HepG2 (cell line): ENCODE measurements at regions not wholly inside any gene's neighbourhood (a gene's known extent, or its start where the extent isn't known, plus 50 kb on each side); places are given as distances from the start of the nearest gene placed in this dataset.
A peak's percentile ranks its signal among the peaks of the same experiment; 100 is the strongest.

Source experiments
- ATAC-seq: fragments of 200-7000 bp; cut with Tn5 transposase; 3 replicates; pipeline ENCODE4 v1.9.1; 2020; ENCODE audit warnings: mild to moderate bottlenecking, moderate library complexity
- BruUV-seq: library from RNA; stranded (reverse); fragments of 400-500 nt; replicated peaks from 2 replicates; lab custom pipeline; 2021; lab: Mats Ljungman, UMichigan
- CTCF ChIA-PET: fragments of 300-600 bp; formaldehyde crosslinking; extraction: SDS; loops from one replicate; lab custom pipeline; 2021; ENCODE audit warnings: low total read pairs, inconsistent platforms, low intra/inter-chr PET ratio; lab: Yijun Ruan, JAX
- POLR2A ChIA-PET: fragments of 350-600 bp; sonication (Branson Sonifier 250); formaldehyde crosslinking; loops from one replicate; lab custom pipeline; 2020; ENCODE audit warnings: antibody characterized with exemption, inconsistent platforms; lab: Yijun Ruan, JAX
- DNase-seq: peaks from one replicate; pipeline ENCODE4 v3.0.0-alpha.2; 2015; ENCODE audit warnings: low spot score
- FAIRE-seq: peaks from 3 replicates; lab custom pipeline; 2011; peaks lifted over from hg19 to GRCh38; lab: Jason Lieb, UNC
- H2AFZ ChIP-seq: one replicate; pipeline ENCODE4 v1.6.1; 2011; ENCODE audit warnings: low read length, inconsistent platforms
- H3K27ac ChIP-seq: fragments of 300-600 bp; 3 replicates; pipeline ENCODE4 v1.8.0; 2011; ENCODE audit warnings: mixed run types, mild to moderate bottlenecking, mixed read lengths, low read length, inconsistent platforms; ENCODE audit not compliant: insufficient read depth; ENCODE audit errors: extremely low read length
- H3K27me3 ChIP-seq, 2 experiments: fragments of 200-600 bp in 1 of 2; 2 replicates in 1 of 2; 3 replicates in 1 of 2; pipeline versions ENCODE4 v1.6.0 to v1.8.0; 2011; ENCODE audit warnings: low read length in 2 of 2, mild to moderate bottlenecking in 2 of 2, moderate library complexity in 2 of 2, inconsistent platforms in 1 of 2; ENCODE audit not compliant: insufficient read depth in 2 of 2, control insufficient read depth in 1 of 2
- H3K36me3 ChIP-seq, 2 experiments: fragments of 200-600 bp in 1 of 2; replicated peaks in 1 of 2; 2 replicates in 1 of 2; 3 replicates in 1 of 2; pipeline versions ENCODE4 v1.5.1 to v1.8.0; 2011; ENCODE audit warnings: low read length in 2 of 2, inconsistent platforms in 1 of 2; ENCODE audit not compliant: insufficient read depth in 2 of 2, control insufficient read depth in 1 of 2
- H3K4me1 ChIP-seq: 2 replicates; pipeline ENCODE4 v1.5.1; 2012; ENCODE audit warnings: low read length, inconsistent platforms; ENCODE audit not compliant: insufficient read depth
- H3K4me2 ChIP-seq: 2 replicates; pipeline ENCODE4 v1.6.0; 2011; ENCODE audit warnings: low read depth, low read length, inconsistent platforms
- H3K4me3 ChIP-seq, 3 experiments: fragments of 200-600 bp in 1 of 3; sonication (generic), shearing (Covaris generic) in 1 of 3; replicated peaks in 1 of 3; 2 replicates each; pipeline ENCODE4 v1.5.1; 2011 to 2016; ENCODE audit warnings: low read length in 3 of 3, inconsistent platforms in 2 of 3, low read depth in 2 of 3, mild to moderate bottlenecking in 2 of 3, control low read depth in 1 of 3, mixed read lengths in 1 of 3; ENCODE audit not compliant: insufficient read depth in 1 of 3
- H3K79me2 ChIP-seq: one replicate; pipeline ENCODE4 v1.6.1; 2011; ENCODE audit warnings: low read length, inconsistent platforms; ENCODE audit not compliant: insufficient read depth
- H3K9ac ChIP-seq: 2 replicates; pipeline ENCODE4 v1.6.0; 2011; ENCODE audit warnings: mild to moderate bottlenecking, low read depth, low read length, inconsistent platforms; ENCODE audit not compliant: insufficient read depth
- H3K9me3 ChIP-seq: 2 replicates; pipeline ENCODE4 v1.5.1; 2012; ENCODE audit warnings: mild to moderate bottlenecking, low read length
- H4K20me1 ChIP-seq: 2 replicates; pipeline ENCODE4 v1.6.0; 2011; ENCODE audit warnings: inconsistent platforms, mild to moderate bottlenecking, low read length, moderate library complexity; ENCODE audit not compliant: insufficient read depth
- MXD1 ChIP-seq: sonication (generic); formaldehyde crosslinking; IDR thresholded peaks from 2 replicates; pipeline ENCODE4 v1.4.0; 2020; ENCODE audit warnings: mild to moderate bottlenecking, missing genetic modification reagents
- ZBTB33 ChIP-seq: sonication (generic); formaldehyde crosslinking; IDR thresholded peaks from 2 replicates; pipeline ENCODE4 v1.4.0; 2020; ENCODE audit warnings: missing genetic modification reagents
- ZBTB38 ChIP-seq: sonication (generic); formaldehyde crosslinking; IDR thresholded peaks from 2 replicates; pipeline ENCODE4 v1.5.1; 2020; ENCODE audit warnings: mild to moderate bottlenecking, missing genetic modification reagents
- ZNF484 ChIP-seq: sonication (generic); formaldehyde crosslinking; IDR thresholded peaks from 2 replicates; pipeline ENCODE4 v1.5.1; 2020; ENCODE audit warnings: mild to moderate bottlenecking, low read depth, missing genetic modification reagents, borderline replicate concordance
- ZNF687 ChIP-seq: sonication (generic); formaldehyde crosslinking; IDR thresholded peaks from 2 replicates; pipeline ENCODE4 v1.5.1; 2020; ENCODE audit warnings: mild to moderate bottlenecking, missing genetic modification reagents, moderate library complexity
- ZXDC ChIP-seq: sonication (generic); formaldehyde crosslinking; IDR thresholded peaks from 2 replicates; pipeline ENCODE4 v1.5.0; 2020; ENCODE audit warnings: mild to moderate bottlenecking, missing genetic modification reagents
- WGBS: methylation state at CpG from one replicate; pipeline ENCODE4 v1.1.6; 2017; ENCODE audit warnings: low lambda C conversion rate; 5-methylcytosine and 5-hydroxymethylcytosine counted together
- in situ Hi-C: cut with HindIII; loops from 2 replicates; pipeline ENCODE4 v1.10.0; 2017; ENCODE audit warnings: low pct_unique_long_range_greater_than_20kb; ENCODE audit not compliant: extremely low pct_ligation_motif_present
- intact Hi-C: fragments of 100-400 bp; cut with micrococcal nuclease; formaldehyde crosslinking; loops from one replicate; pipeline ENCODE4 v1.10.0; 2022; ENCODE audit not compliant: unreplicated experiment

GRCh38 chr21:39037807-39038405 lies 145.3 kb downstream of the PSMG1 start:
- intact Hi-C loops: loop anchor here (10.0 kb wide), 1 partner anchor 47 kb away; no protein-coding TSS in a partner anchor
- no peak overlapping the region for H2AFZ ChIP-seq

More at GRCh38 chr21:39037807-39038405, 145.3 kb downstream of the PSMG1 start:
- no peaks in the 10 kb centered on the region for H3K9me3 ChIP-seq
- no peak for TF ChIP-seq ZXDC (CRISPR knock-in tag)
- 0 out of 2 replicates have a peak, but pooled peaks have one; percentile 27 for TF ChIP-seq MXD1 (CRISPR knock-in tag)
- peak; percentile 59 for TF ChIP-seq ZNF687
- 0 out of 2 replicates have a peak, but pooled peaks have one; percentile 11 for TF ChIP-seq ZBTB33 (CRISPR knock-in tag)
- TF ChIP-seq ZNF484 (CRISPR knock-in tag): no peak
- TF ChIP-seq ZBTB38 (CRISPR knock-in tag): 0 out of 2 replicates have a peak, but pooled peaks have one; percentile 17
- TF ChIP-seq, all 625 proteins: peak for 4
- ChIA-PET POLR2A (interaction anchor here (0.6 kb wide), 1 partner anchor 232 kb away, joined by 3 read pairs; the partner anchor contains the start of gene ETS2), CTCF (no interaction called here)
- Histone ChIP-seq H3K36me3 (no peaks in the 10 kb centered on the region), H4K20me1 (no peaks in the 10 kb centered on the region), H3K79me2 (no peaks in the 10 kb centered on the region), H3K4me3 (no peak overlapping the region), H3K4me1 (peaks cover 57% of the 10 kb centered on the region), H3K27ac (no peak overlapping the region), H3K27me3 (no peaks in the 10 kb centered on the region), H3K9ac (no peak overlapping the region), H3K4me2 (no peak overlapping the region)
- in situ Hi-C loops: no loop called here
- 99% methylated on average over 10 of the region's 11 CpGs for WGBS
- BruUV-seq: no TSS peak
- ATAC-seq: no peak
- no peak for FAIRE-seq
- no peak for DNase-seq
